ENCODE measurements at regions not wholly inside any gene's neighbourhood (a gene's known extent, or its start where the extent isn't known, plus 50 kb on each side); places are given as distances from the start of the nearest gene placed in this dataset.

GRCh38 chr11:92739491-92739890 lies 230.0 kb upstream of the MTNR1B start:
- H3K27ac ChIP-seq (ENCODE audit: low read depth, low read length) = no peak overlapping the region
- CTCF ChIA-PET = no interaction called here
- POLR2A ChIA-PET = no interaction called here
- H3K9me3 ChIP-seq (ENCODE audit: control insufficient read depth, insufficient read depth, low read length) = no peaks in the 10 kb centered on the region
- H3K4me3 ChIP-seq (ENCODE audit: low read depth, low read length) = no peak overlapping the region
- no peaks in the 10 kb centered on the region for H3K27me3 ChIP-seq (ENCODE audit: control insufficient read depth, insufficient read depth, low read length)
- TF ChIP-seq CTCF (IDR thresholded peaks at IDR 0.05; ENCODE audit: low read depth, low read length) = no peak
- no peak for DNase-seq (ENCODE audit: low read depth, low spot score)

DNA sequence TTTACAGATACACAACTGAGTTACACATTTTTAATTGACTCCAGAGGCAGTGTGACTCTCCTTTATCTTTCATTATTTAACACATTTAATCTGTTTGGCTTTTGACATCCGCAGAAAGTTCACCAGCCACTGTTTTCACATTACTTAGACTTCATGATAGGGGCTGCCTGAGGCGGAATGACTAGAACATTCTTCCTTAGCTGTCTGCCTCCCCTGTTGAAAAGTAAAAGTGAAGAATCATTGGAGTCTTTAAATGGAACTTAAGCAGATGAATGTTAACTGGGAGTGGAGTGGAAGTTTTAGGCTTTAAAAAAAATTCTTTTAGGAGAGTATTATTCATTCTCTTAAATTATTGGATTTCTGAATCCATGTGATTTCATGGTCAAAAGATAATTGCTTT lies 229.2 kb upstream of the MTNR1B start:
- Histone ChIP-seq H3K9me3 (ENCODE audit: control insufficient read depth, insufficient read depth, low read length) (no peaks in the 10 kb centered on the region), H3K4me3 (ENCODE audit: low read depth, low read length) (no peak overlapping the region), H3K27ac (ENCODE audit: low read depth, low read length) (no peak overlapping the region), H3K27me3 (ENCODE audit: control insufficient read depth, insufficient read depth, low read length) (no peaks in the 10 kb centered on the region)
- no peak for DNase-seq (ENCODE audit: low read depth, low spot score)
- ChIA-PET CTCF (no interaction called here), POLR2A (no interaction called here)
- no peak for TF ChIP-seq CTCF (IDR thresholded peaks at IDR 0.05; ENCODE audit: low read depth, low read length)

GRCh38 chr11:92744929-92745585 lies 224.4 kb upstream of the MTNR1B start:
- Histone ChIP-seq H3K27me3 (ENCODE audit: control insufficient read depth, insufficient read depth, low read length) (no peaks in the 10 kb centered on the region), H3K4me3 (ENCODE audit: low read depth, low read length) (no peak overlapping the region), H3K27ac (ENCODE audit: low read depth, low read length) (no peak overlapping the region), H3K9me3 (ENCODE audit: control insufficient read depth, insufficient read depth, low read length) (no peaks in the 10 kb centered on the region)
- CTCF ChIA-PET = no interaction called here
- no peak for TF ChIP-seq CTCF (IDR thresholded peaks at IDR 0.05; ENCODE audit: low read depth, low read length)
- POLR2A ChIA-PET = no interaction called here
- no peak for DNase-seq (ENCODE audit: low read depth, low spot score)

- ChIA-PET CTCF (no interaction called here), POLR2A (no interaction called here)
- no peaks in the 10 kb centered on the region for H3K9me3 ChIP-seq (ENCODE audit: control insufficient read depth, insufficient read depth, low read length)
- no peak overlapping the region for H3K4me3 ChIP-seq (ENCODE audit: low read depth, low read length)
- H3K27ac ChIP-seq (ENCODE audit: low read depth, low read length) = no peak overlapping the region
- no peak for TF ChIP-seq CTCF (IDR thresholded peaks at IDR 0.05; ENCODE audit: low read depth, low read length)
- DNase-seq (ENCODE audit: low read depth, low spot score) = no peak
- H3K27me3 ChIP-seq (ENCODE audit: control insufficient read depth, insufficient read depth, low read length) = no peaks in the 10 kb centered on the region
Observed at GRCh38 chr11:92750794-92751193, 218.7 kb upstream of the MTNR1B start.

DNA sequence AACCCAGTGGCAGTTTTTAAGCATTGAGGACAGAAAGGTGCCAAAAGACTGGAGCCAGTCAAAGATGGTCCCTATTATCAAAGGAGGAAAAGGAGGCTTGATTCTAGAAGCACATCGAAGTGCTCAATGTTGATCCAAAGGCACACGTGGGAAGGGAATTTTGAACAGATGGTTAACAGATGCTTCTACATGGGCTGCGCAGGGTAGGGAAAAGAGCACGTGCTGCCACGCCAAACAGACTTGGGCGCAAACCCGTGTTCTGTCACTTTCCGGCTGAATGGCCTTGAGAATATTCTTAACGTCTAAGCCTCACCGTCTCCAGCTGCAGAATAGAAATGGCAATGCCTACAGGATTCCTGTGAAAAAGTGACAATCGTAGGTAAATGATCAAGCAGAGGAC lies 217.9 kb upstream of the MTNR1B start:
- TF ChIP-seq CTCF (IDR thresholded peaks at IDR 0.05; ENCODE audit: low read depth, low read length) = no peak

More for the DNA sequence above, 217.9 kb upstream of the MTNR1B start:
- CTCF ChIA-PET = no interaction called here
- POLR2A ChIA-PET = no interaction called here
- H3K4me3 ChIP-seq (ENCODE audit: low read depth, low read length) = no peak overlapping the region
- H3K9me3 ChIP-seq (ENCODE audit: control insufficient read depth, insufficient read depth, low read length) = no peaks in the 10 kb centered on the region
- H3K27ac ChIP-seq (ENCODE audit: low read depth, low read length) = no peak overlapping the region
- no peak for DNase-seq (ENCODE audit: low read depth, low spot score)
- H3K27me3 ChIP-seq (ENCODE audit: control insufficient read depth, insufficient read depth, low read length) = no peaks in the 10 kb centered on the region

All from AG04450 (cell line).